ENCODE measurements at regions not wholly inside any gene's neighbourhood (a gene's known extent, or its start where the extent isn't known, plus 50 kb on each side); places are given as distances from the start of the nearest gene placed in this dataset.

- Histone ChIP-seq H3K36me3 (no peaks in the 10 kb centered on the region), H3K4me3 (replicated peaks in 1 of 3) (no peak overlapping the region), H3K27ac (no peak overlapping the region), H3K27me3 (no peaks in the 10 kb centered on the region), H3K9me3 (no peaks in the 10 kb centered on the region), H3K4me1 (no peaks in the 10 kb centered on the region)
- no peak for DNase-seq
- no peak for TF ChIP-seq CTCF (IDR thresholded peaks at IDR 0.05)
- TF ChIP-seq POLR2A (IDR thresholded peaks at IDR 0.05), result no peak
- intact Hi-C loops (cut with DNase I), result no loop called here
These were observed 205.9 kb upstream of the ADCY1 start for GRCh38 chr7:45368129-45368807.

GRCh38 chr7:45384499-45384898, 189.7 kb upstream of the ADCY1 start:
- no peak for DNase-seq
- intact Hi-C loops (cut with DNase I), result no loop called here
- Histone ChIP-seq H3K9me3 (no peaks in the 10 kb centered on the region), H3K27me3 (no peaks in the 10 kb centered on the region), H3K36me3 (no peaks in the 10 kb centered on the region), H3K4me3 (replicated peaks in 1 of 3) (no peak overlapping the region), H3K27ac (no peak overlapping the region), H3K4me1 (no peaks in the 10 kb centered on the region)
- WGBS, 2 donors, result 85 to 94% methylated on average over 4 of the region's 4 CpGs
- TF ChIP-seq POLR2A (IDR thresholded peaks at IDR 0.05), result no peak
- no peak for TF ChIP-seq CTCF (IDR thresholded peaks at IDR 0.05)

- Histone ChIP-seq H3K27ac (no peak overlapping the region), H3K9me3 (no peaks in the 10 kb centered on the region), H3K4me1 (no peaks in the 10 kb centered on the region), H3K36me3 (no peaks in the 10 kb centered on the region), H3K4me3 (replicated peaks in 1 of 3) (no peak overlapping the region), H3K27me3 (no peaks in the 10 kb centered on the region)
- no peak for TF ChIP-seq POLR2A (IDR thresholded peaks at IDR 0.05)
- TF ChIP-seq CTCF (IDR thresholded peaks at IDR 0.05), result no peak
- WGBS, 2 donors, result 82 to 86% methylated on average over 4 of the region's 4 CpGs
- DNase-seq, result no peak
- intact Hi-C loops (cut with DNase I), result no loop called here
These were observed 186.3 kb upstream of the ADCY1 start for GRCh38 chr7:45387837-45388236.

GRCh38 chr7:45389073-45389872, 184.9 kb upstream of the ADCY1 start:
- Histone ChIP-seq H3K4me1 (no peaks in the 10 kb centered on the region), H3K36me3 (no peaks in the 10 kb centered on the region), H3K9me3 (no peaks in the 10 kb centered on the region), H3K27ac (no peak overlapping the region), H3K27me3 (no peaks in the 10 kb centered on the region), H3K4me3 (replicated peaks in 1 of 3) (no peak overlapping the region)
- WGBS, 2 donors, result 82 to 86% methylated on average over 7 of the region's 7 CpGs
- DNase-seq, result no peak
- TF ChIP-seq POLR2A (IDR thresholded peaks at IDR 0.05) (no peak), CTCF (IDR thresholded peaks at IDR 0.05) (no peak)
- intact Hi-C loops (cut with DNase I), result no loop called here

GRCh38 chr7:45390180-45390579, 184.0 kb upstream of the ADCY1 start:
- H3K4me1 ChIP-seq, result no peaks in the 10 kb centered on the region
- WGBS, 2 donors, result 70 to 74% methylated on average over 4 of the region's 4 CpGs

More at GRCh38 chr7:45390180-45390579, 184.0 kb upstream of the ADCY1 start:
- no peak overlapping the region for H3K27ac ChIP-seq
- H3K27me3 ChIP-seq, result no peaks in the 10 kb centered on the region
- H3K9me3 ChIP-seq, result no peaks in the 10 kb centered on the region
- TF ChIP-seq CTCF (IDR thresholded peaks at IDR 0.05) (no peak), POLR2A (IDR thresholded peaks at IDR 0.05) (no peak)
- H3K36me3 ChIP-seq, result no peaks in the 10 kb centered on the region
- no peak for DNase-seq
- no peak overlapping the region for H3K4me3 ChIP-seq (replicated peaks in 1 of 3)
- intact Hi-C loops (cut with DNase I), result no loop called here
